Aorta (tissue), 5 donors: ENCODE measurements at regions not wholly inside any gene's neighbourhood (a gene's known extent, or its start where the extent isn't known, plus 50 kb on each side); places are given as distances from the start of the nearest gene placed in this dataset.

Experiments used
- ATAC-seq: fragments of 200-7000 bp; cut with Tn5 transposase; one replicate; pipeline ENCODE4 v1.9.1; 2022; ENCODE audit warnings: moderate library complexity; ENCODE audit not compliant: low FRiP score
- DNase-seq, 2 donors: peaks; one replicate each; pipeline ENCODE4 v3.0.0-alpha.2; 2020
- H3K27ac ChIP-seq, 2 donors: one replicate each; pipeline ENCODE4 v1.5.1; 2013; ENCODE audit warnings: low read length in 2 of 2, mild to moderate bottlenecking in 2 of 2, moderate library complexity in 2 of 2, control low read depth in 1 of 2, inconsistent platforms in 1 of 2, low read depth in 1 of 2
- H3K27me3 ChIP-seq, 2 donors: one replicate each; pipeline ENCODE4 v1.6.1; 2013; ENCODE audit warnings: control low read depth in 1 of 2, low read length in 1 of 2, mild to moderate bottlenecking in 1 of 2, moderate library complexity in 1 of 2; ENCODE audit not compliant: insufficient read depth in 2 of 2, control insufficient read depth in 1 of 2
- H3K36me3 ChIP-seq, 2 donors: one replicate each; pipeline ENCODE4 v1.6.1; 2013; ENCODE audit warnings: control low read depth in 1 of 2, low read length in 1 of 2, mild to moderate bottlenecking in 1 of 2; ENCODE audit not compliant: insufficient read depth in 2 of 2, control insufficient read depth in 1 of 2
- H3K4me1 ChIP-seq, 2 donors: one replicate each; pipeline ENCODE4 v1.6.1; 2013; ENCODE audit warnings: low read length in 2 of 2, control low read depth in 1 of 2, mild to moderate bottlenecking in 1 of 2, moderate library complexity in 1 of 2; ENCODE audit not compliant: insufficient read depth in 2 of 2, control insufficient read depth in 1 of 2
- H3K4me3 ChIP-seq, 2 donors: one replicate each; pipeline ENCODE4 v1.5.1; 2013; ENCODE audit warnings: low read length in 2 of 2, control low read depth in 1 of 2, mild to moderate bottlenecking in 1 of 2
- H3K9me3 ChIP-seq: one replicate; pipeline ENCODE4 v1.6.1; 2013; ENCODE audit warnings: mild to moderate bottlenecking, low read length; ENCODE audit not compliant: control insufficient read depth
- WGBS, 2 donors: extraction: QIAGEN DNeasy Blood & Tissue Kit; methylation state at CpG; one replicate each; pipeline ENCODE4 v1.1.7; 2013; 5-methylcytosine and 5-hydroxymethylcytosine counted together
- intact Hi-C, 2 donors: fragments of 100-400 bp; cut with DNase I; formaldehyde crosslinking; loops; one replicate each; pipeline versions ENCODE4 v1.14.2 to v1.15.0; 2022
- donor health status: healthy with polysubstance abuse.
- donor health status: Bipolar disorder and iron deficiency.
- donor health status: DM: no; HTN: no; CAD: no.
- donor health status: DM: no; HTN: no; CAD: no.
- donor health status: DM: yes; HTN: yes; CAD: no.

GRCh38 chr2:18437909-18438308 is 122.5 kb downstream of the RDH14 start:
- Histone ChIP-seq H3K9me3 (no peaks in the 10 kb centered on the region), H3K27ac (no peak overlapping the region), H3K4me3 (no peak overlapping the region), H3K4me1 (peaks cover 0 to 2% of the 10 kb centered on the region in 2 donors), H3K27me3 (no peaks in the 10 kb centered on the region), H3K36me3 (no peaks in the 10 kb centered on the region)
- ATAC-seq (no peak), DNase-seq (no peak)
- intact Hi-C loops: loop anchor here (5.0 to 10.0 kb wide), 4 partner anchors 79 to 1427 kb away; partner anchors contain the start of gene OSR1 (in 2 of the 2)
- WGBS, 2 donors: 87 to 94% methylated on average over 2 of the region's 2 CpGs

GRCh38 chr2:18436503-18437005 is 123.9 kb downstream of the RDH14 start:
- WGBS, 2 donors: 21% methylated on average over 5 of the region's 5 CpGs
- ATAC-seq (no peak), DNase-seq (no peak)
- Histone ChIP-seq H3K27me3 (no peaks in the 10 kb centered on the region), H3K27ac (no peak overlapping the region), H3K9me3 (no peaks in the 10 kb centered on the region), H3K4me1 (peaks cover 0 to 2% of the 10 kb centered on the region in 2 donors), H3K36me3 (no peaks in the 10 kb centered on the region), H3K4me3 (no peak overlapping the region)
- intact Hi-C loops: loop anchor here (5.0 to 10.0 kb wide), 4 partner anchors 81 to 1428 kb away; partner anchors contain the start of gene OSR1 (in 2 of the 2)

- intact Hi-C loops: loop anchor here (5.0 to 10.0 kb wide), 4 partner anchors 82 to 1429 kb away; partner anchors contain the start of gene OSR1 (in 2 of the 2)
- DNase-seq (no peak), ATAC-seq (peak; percentile 72)
- Histone ChIP-seq H3K27ac (no peak overlapping the region), H3K36me3 (no peaks in the 10 kb centered on the region), H3K4me3 (no peak overlapping the region), H3K27me3 (no peaks in the 10 kb centered on the region), H3K9me3 (no peaks in the 10 kb centered on the region), H3K4me1 (peaks cover 0 to 2% of the 10 kb centered on the region in 2 donors)
- WGBS, 2 donors: 35 to 42% methylated on average over 2 of the region's 2 CpGs
Measured at GRCh38 chr2:18435426-18436037, 124.9 kb downstream of the RDH14 start.

- no peak overlapping the region for H3K27ac ChIP-seq
- intact Hi-C loops: loop anchor here (5.0 to 10.0 kb wide), 4 partner anchors 308 to 1431 kb away; partner anchors contain the start of gene OSR1 (in 2 of the 2)
Measured at GRCh38 chr2:18433872-18434271, 126.6 kb downstream of the RDH14 start.

GRCh38 chr2:18432999-18433398 is 127.5 kb downstream of the RDH14 start:
- intact Hi-C loops: loop anchor here (5.0 to 10.0 kb wide), 4 partner anchors 309 to 1432 kb away; partner anchors contain the start of gene OSR1 (in 2 of the 2)
- ATAC-seq (peak; percentile 60), DNase-seq (no peak)
- Histone ChIP-seq H3K27ac (no peak overlapping the region), H3K4me3 (no peak overlapping the region), H3K27me3 (no peaks in the 10 kb centered on the region), H3K4me1 (peaks cover 0 to 2% of the 10 kb centered on the region in 2 donors), H3K9me3 (no peaks in the 10 kb centered on the region), H3K36me3 (no peaks in the 10 kb centered on the region)
- 4 to 7% methylated on average over 5 of the region's 5 CpGs for WGBS, 2 donors

More at GRCh38 chr2:18433872-18434271, 126.6 kb downstream of the RDH14 start:
- Histone ChIP-seq H3K36me3 (no peaks in the 10 kb centered on the region), H3K4me1 (peaks cover 0 to 2% of the 10 kb centered on the region in 2 donors), H3K4me3 (no peak overlapping the region), H3K9me3 (no peaks in the 10 kb centered on the region), H3K27me3 (no peaks in the 10 kb centered on the region)
- DNase-seq (no peak), ATAC-seq (no peak)
- 87 to 91% methylated on average over 1 of the region's 1 CpG for WGBS, 2 donors

- Histone ChIP-seq H3K4me3 (no peak overlapping the region), H3K4me1 (peaks cover 0 to 2% of the 10 kb centered on the region in 2 donors), H3K9me3 (no peaks in the 10 kb centered on the region), H3K27ac (no peak overlapping the region), H3K27me3 (no peaks in the 10 kb centered on the region), H3K36me3 (no peaks in the 10 kb centered on the region)
- WGBS, 2 donors: 92 to 93% methylated on average over 4 of the region's 4 CpGs
- no peak for DNase-seq
- intact Hi-C loops: loop anchor here (5.0 to 10.0 kb wide), 4 partner anchors 311 to 1434 kb away; partner anchors contain the start of gene OSR1 (in 2 of the 2)
- no peak for ATAC-seq
Measured at GRCh38 chr2:18430996-18431748, 129.3 kb downstream of the RDH14 start.

GRCh38 chr2:18428516-18428915 is 131.9 kb downstream of the RDH14 start:
- Histone ChIP-seq H3K9me3 (no peaks in the 10 kb centered on the region), H3K36me3 (no peaks in the 10 kb centered on the region), H3K4me3 (no peak overlapping the region), H3K27me3 (no peaks in the 10 kb centered on the region), H3K27ac (no peak overlapping the region), H3K4me1 (peaks cover 0 to 2% of the 10 kb centered on the region in 2 donors)
- WGBS, 2 donors: 91 to 95% methylated on average over 6 of the region's 6 CpGs
- intact Hi-C loops: no loop called here
- no peak for ATAC-seq
- DNase-seq: no peak

GRCh38 chr2:18427762-18428161 is 132.7 kb downstream of the RDH14 start:
- Histone ChIP-seq H3K4me1 (peaks cover 0 to 2% of the 10 kb centered on the region in 2 donors), H3K4me3 (no peak overlapping the region), H3K9me3 (no peaks in the 10 kb centered on the region), H3K36me3 (no peaks in the 10 kb centered on the region), H3K27ac (no peak overlapping the region), H3K27me3 (no peaks in the 10 kb centered on the region)
- DNase-seq (no peak), ATAC-seq (no peak)
- intact Hi-C loops: no loop called here
